Heart right ventricle (tissue), 16 donors: ENCODE measurements at regions not wholly inside any gene's neighbourhood (a gene's known extent, or its start where the extent isn't known, plus 50 kb on each side); places are given as distances from the start of the nearest gene placed in this dataset.
"Not testable (repeated sequence)": the region's sequence is repeated elsewhere in the genome, so short reads cannot be mapped to it uniquely, and the experiment has no call there.

Experiments used
- ATAC-seq, 8 donors: fragments of 200-7000 bp; cut with Tn5 transposase; one replicate each; pipeline ENCODE4 v1.9.1; 2020; ENCODE audit warnings: mild to moderate bottlenecking in 8 of 8, moderate library complexity in 8 of 8, moderate number of reproducible peaks in 1 of 8
- DNase-seq, 2 donors: peaks; one replicate each; pipeline ENCODE4 v3.0.0-alpha.2; 2020
- H3K27ac ChIP-seq, 10 donors: fragments of 200-600 bp; sonication (generic) in 2 of 10; one replicate each; pipeline versions ENCODE4 v1.5.0 to v1.8.0; 2020 to 2022; ENCODE audit warnings: mild to moderate bottlenecking in 3 of 10
- H3K27me3 ChIP-seq, 7 donors: fragments of 200-600 bp; one replicate each; pipeline ENCODE4 v1.8.0; 2021 to 2022; ENCODE audit warnings: mild to moderate bottlenecking in 2 of 7
- H3K36me3 ChIP-seq, 9 donors: fragments of 200-600 bp; sonication (generic) in 1 of 9; one replicate each; pipeline versions ENCODE4 v1.5.0 to v1.8.0; 2020 to 2022; ENCODE audit warnings: mild to moderate bottlenecking in 2 of 9
- H3K4me1 ChIP-seq, 9 donors: fragments of 200-600 bp; sonication (generic) in 1 of 9; one replicate each; pipeline versions ENCODE4 v1.5.0 to v1.8.0; 2020 to 2022; ENCODE audit warnings: mild to moderate bottlenecking in 4 of 9
- H3K4me3 ChIP-seq, 10 donors: fragments of 200-600 bp; sonication (generic) in 2 of 10; one replicate each; pipeline versions ENCODE4 v1.5.0 to v1.8.0; 2020 to 2022; ENCODE audit warnings: mild to moderate bottlenecking in 7 of 10, moderate library complexity in 2 of 10
- H3K9me3 ChIP-seq, 11 donors: fragments of 200-600 bp in 10 of 11; sonication (generic) in 2 of 11; one replicate each; pipeline versions ENCODE4 v1.5.0 to v1.8.0; 2013 to 2022; ENCODE audit warnings: mild to moderate bottlenecking in 2 of 11, control low read depth in 1 of 11, moderate library complexity in 1 of 11
- CTCF ChIP-seq, 9 donors: fragments of 200-600 bp; sonication (generic) in 2 of 9; IDR thresholded peaks; one replicate each; pipeline versions ENCODE4 v1.5.0 to v1.8.0; 2021 to 2022; ENCODE audit warnings: antibody characterized with exemption in 9 of 9, mild to moderate bottlenecking in 5 of 9, moderate library complexity in 1 of 9
- WGBS, 2 donors: extraction: QIAGEN DNeasy Blood & Tissue Kit; methylation state at CpG; one replicate each; pipeline ENCODE4 v1.1.7; 2013; ENCODE audit warnings: inconsistent platforms in 1 of 2; 5-methylcytosine and 5-hydroxymethylcytosine counted together
- intact Hi-C, 10 donors: fragments of 100-400 bp; cut with DNase I; formaldehyde crosslinking; loops; one replicate each; pipeline versions ENCODE4 v1.11.1 to v1.14.2; 2022
- donor health status: Arrhythmogenic right ventricular cardiomyopathy.
- donor health status: ischemic (EF 13 %, LVEDD 7.1; RV severe dilation, severe dysfunction).
- donor health status: healthy with polysubstance abuse.
- donor health status: DM: no; HTN: yes; CAD: no.
- donor health status: DM: no; HTN: no; CAD: no.
- donor health status: ischemic (EF 25% LVEDD 6.9; RV normal size, moderate dysfunction).
- donor health status: ischemic (EF 25% LVEDD 5.7; RV mildly dilated, moderate dysfunction).
- donor health status: healthy.
- donor health status: DM: yes; HTN: yes; CAD: no.
- donor health status: Ischemic cardiomyopathy.
- donor health status: ischemic (EF 35%, LVEDD 5.7; RV mildly dilated, moderate dysfunction).
- donor health status: nonischemic (EF 11% LVEDD 7.7; RV severe dilation, severe dysfunction).
- donor health status: DM: yes; HTN: yes; CAD: no.
- donor health status: PGD.
- donor health status: ischemic (EF 29% LVEDD 5.4; RV normal size, mild dysfunction).
- donor health status: nonischemic (EF 23%, LVEDD 6.1; RV moderate dilation, normal function).

DNA sequence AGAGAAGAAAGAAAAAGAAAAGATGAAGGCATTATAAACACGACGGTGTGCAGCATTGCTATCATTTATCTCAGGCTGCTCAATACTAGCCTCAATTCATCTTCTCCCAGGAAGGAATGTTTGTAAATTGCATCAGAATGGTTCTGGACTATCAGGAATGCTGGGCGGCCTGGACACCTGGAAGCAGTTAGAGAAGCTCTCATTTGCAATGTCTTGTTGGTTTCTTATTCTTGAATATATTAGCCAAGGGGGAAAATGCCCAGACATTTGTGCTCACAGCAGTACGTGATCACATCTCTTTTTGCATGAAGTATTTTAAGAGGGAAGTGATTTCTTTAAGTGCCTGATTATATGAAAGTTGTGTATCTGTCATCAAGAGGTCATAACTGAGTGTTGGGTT is 85.6 kb upstream of the IMMP2L start:
- Histone ChIP-seq H3K9me3 (no peaks in the 10 kb centered on the region), H3K4me1 (peaks cover 0 to 7% (median 0%) of the 10 kb centered on the region in 9 donors), H3K27me3 (no peaks in the 10 kb centered on the region), H3K27ac (no peak overlapping the region), H3K4me3 (no peak overlapping the region), H3K36me3 (no peaks in the 10 kb centered on the region)
- TF ChIP-seq CTCF (IDR thresholded peaks at IDR 0.05): no peak
- no peak for DNase-seq
- ATAC-seq: no peak
- WGBS, 2 donors: 48 to 84% methylated on average over 4 of the region's 4 CpGs
- intact Hi-C loops: no loop called here

GRCh38 chr7:111644595-111644994 is 82.3 kb upstream of the IMMP2L start:
- H3K4me3 ChIP-seq, H3K36me3 ChIP-seq, ATAC-seq, intact Hi-C loops, DNase-seq, H3K27me3 ChIP-seq, H3K27ac ChIP-seq, H3K4me1 ChIP-seq, H3K9me3 ChIP-seq: not testable (repeated sequence)
- 90 to 91% methylated on average over 14 of the region's 14 CpGs for WGBS, 2 donors

DNA sequence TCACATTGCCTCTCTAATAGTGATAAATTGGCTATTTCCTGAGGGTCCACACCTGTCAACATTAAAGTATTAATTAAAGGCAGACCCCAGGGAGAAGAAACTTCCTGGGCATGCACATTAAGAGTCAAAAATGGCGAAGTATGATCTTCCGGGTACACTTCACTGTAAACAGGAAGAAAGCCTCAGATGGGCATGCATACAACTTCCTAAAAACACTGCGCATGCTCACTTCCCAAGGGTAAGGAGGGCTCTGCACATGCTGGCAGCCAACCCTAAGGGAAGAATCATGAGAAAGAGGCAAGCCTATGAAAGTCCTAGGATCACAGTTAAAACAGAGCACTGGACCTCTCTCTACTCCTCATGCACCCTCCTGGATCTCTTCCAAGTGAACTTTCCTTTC is 80.1 kb upstream of the IMMP2L start:
- no peak for TF ChIP-seq CTCF (IDR thresholded peaks at IDR 0.05)
- 65 to 74% methylated on average over 3 of the region's 3 CpGs for WGBS, 2 donors
- Histone ChIP-seq H3K36me3 (no peaks in the 10 kb centered on the region), H3K27me3 (no peaks in the 10 kb centered on the region), H3K9me3 (peaks cover 0 to 2% (median 0%) of the 10 kb centered on the region in 11 donors), H3K4me3 (no peak overlapping the region), H3K27ac (no peak overlapping the region), H3K4me1 (no peaks in the 10 kb centered on the region)
- intact Hi-C loops: no loop called here
- DNase-seq (no peak), ATAC-seq (no peak)

- WGBS, 2 donors: 57 to 64% methylated on average over 3 of the region's 3 CpGs
- no peaks in the 10 kb centered on the region for H3K27me3 ChIP-seq
Observed at GRCh38 chr7:111640416-111640815, 78.1 kb upstream of the IMMP2L start.

More at GRCh38 chr7:111640416-111640815, 78.1 kb upstream of the IMMP2L start:
- Histone ChIP-seq H3K4me1 (no peaks in the 10 kb centered on the region), H3K4me3 (no peak overlapping the region), H3K27ac (no peak overlapping the region), H3K9me3 (peaks cover 0 to 2% (median 0%) of the 10 kb centered on the region in 11 donors), H3K36me3 (no peaks in the 10 kb centered on the region)
- ATAC-seq (peak in 2 of 8 donors; percentile 5 to 14), DNase-seq (no peak)
- TF ChIP-seq CTCF (IDR thresholded peaks at IDR 0.05): no peak
- intact Hi-C loops: no loop called here
